Mammary epithelial cell (primary cell): ENCODE measurements at regions not wholly inside any gene's neighbourhood (a gene's known extent, or its start where the extent isn't known, plus 50 kb on each side); places are given as distances from the start of the nearest gene placed in this dataset.

Experiments
- CTCF ChIP-seq, 2 donors: IDR thresholded peaks in 1 of 2; conservative IDR thresholded peaks in 1 of 2; 2 replicates each; pipeline ENCODE4 v1.5.1; 2011 to 2012; ENCODE audit warnings: inconsistent platforms in 2 of 2, low read length in 2 of 2, mild to moderate bottlenecking in 2 of 2, control low read depth in 1 of 2, low read depth in 1 of 2; ENCODE audit not compliant: insufficient read depth in 1 of 2; ENCODE audit errors: extremely low read depth in 1 of 2
- EZH2 ChIP-seq: IDR thresholded peaks from 2 replicates; pipeline ENCODE4 v1.6.1; 2012; ENCODE audit warnings: low read length, inconsistent platforms, borderline replicate concordance

- no peak for TF ChIP-seq EZH2
- no peak for TF ChIP-seq CTCF (conservative IDR thresholded peaks at IDR 0.05 in 1 of 2, IDR thresholded peaks at IDR 0.05 in 1 of 2; ENCODE audit: extremely low read depth in 1 of 2, insufficient read depth in 1 of 2, low read depth in 1 of 2, low read length in 2 of 2)
Measured at GRCh38 chr15:24733659-24734058, 58.1 kb downstream of the NPAP1 start.
